Upper lobe of left lung (tissue), 4 donors: ENCODE measurements at regions not wholly inside any gene's neighbourhood (a gene's known extent, or its start where the extent isn't known, plus 50 kb on each side); places are given as distances from the start of the nearest gene placed in this dataset.

ENCODE experiments used
- CTCF ChIP-seq, 6 experiments: fragments of 450-650 bp in 4 of 6; fragments of 200-600 bp in 2 of 6; sonication (generic) in 2 of 6; IDR thresholded peaks; one replicate each; pipeline ENCODE4 v1.5.1; 2016 to 2019; ENCODE audit warnings: antibody characterized with exemption in 6 of 6
- EP300 ChIP-seq, 4 donors: sonication (generic); formaldehyde crosslinking; IDR thresholded peaks; one replicate each; pipeline ENCODE4 v1.5.1; 2017; ENCODE audit warnings: antibody characterized with exemption in 4 of 4, control low read depth in 2 of 4
- POLR2A ChIP-seq, 4 donors: fragments of 450-650 bp; IDR thresholded peaks; one replicate each; pipeline ENCODE4 v1.5.1; 2016 to 2017; ENCODE audit warnings: antibody characterized with exemption in 4 of 4, mild to moderate bottlenecking in 2 of 4

GRCh38 chr6:115583290-115583689 lies 477.4 kb downstream of the FRK start:
- no peak for TF ChIP-seq CTCF (IDR thresholded peaks at IDR 0.05)
- TF ChIP-seq EP300 (IDR thresholded peaks at IDR 0.05), result no peak
- TF ChIP-seq POLR2A (IDR thresholded peaks at IDR 0.05), result no peak
